HG02852 (cell line): ENCODE measurements at regions not wholly inside any gene's neighbourhood (a gene's known extent, or its start where the extent isn't known, plus 50 kb on each side); places are given as distances from the start of the nearest gene placed in this dataset.
"Not testable (repeated sequence)": the region's sequence is repeated elsewhere in the genome, so short reads cannot be mapped to it uniquely, and the experiment has no call there.

Experiments used
- ATAC-seq: cut with Tn5 transposase; IDR thresholded peaks from one replicate; pipeline ENCODE4 v1.9.1; 2021; ENCODE audit warnings: mild to moderate bottlenecking, moderate library complexity; ENCODE audit not compliant: unreplicated experiment

DNA sequence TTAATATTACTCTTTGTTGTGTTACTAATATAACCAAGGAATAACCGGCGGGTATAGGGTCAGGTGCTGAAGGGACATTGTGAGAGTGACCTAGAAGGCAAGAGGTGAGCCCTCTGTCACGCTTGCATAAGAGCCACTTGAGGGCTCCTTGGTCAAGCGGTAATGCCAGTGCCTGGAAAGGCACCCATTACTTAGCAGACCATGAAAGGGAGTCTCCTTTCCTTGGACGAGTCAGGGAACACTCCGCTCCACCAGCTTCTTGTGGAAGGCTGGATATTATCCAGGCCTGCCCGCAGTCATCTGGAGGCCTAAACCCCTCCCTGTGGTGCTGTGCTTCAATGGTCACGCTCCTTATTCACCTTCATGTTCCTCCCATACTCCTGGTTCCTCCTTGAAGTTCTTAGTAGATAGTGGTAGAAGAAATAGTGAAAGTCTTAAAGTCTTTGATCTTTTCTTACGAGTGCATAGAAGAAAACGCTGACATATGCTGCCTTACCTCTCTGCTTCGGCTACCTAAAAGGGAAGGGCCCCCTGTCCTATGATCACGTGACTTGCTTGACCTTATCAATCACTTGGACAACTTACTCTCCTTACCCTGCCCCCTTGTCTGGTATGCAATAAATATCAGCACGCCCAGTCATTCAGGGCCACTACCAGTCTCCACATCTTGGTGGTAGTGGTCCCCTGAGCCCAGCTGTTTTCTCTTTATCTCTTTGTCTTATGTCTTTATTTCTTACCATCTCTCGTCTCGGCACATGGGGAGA is 59.6 kb upstream of the DMRTB1 start:
- ATAC-seq, result not testable (repeated sequence)

DNA sequence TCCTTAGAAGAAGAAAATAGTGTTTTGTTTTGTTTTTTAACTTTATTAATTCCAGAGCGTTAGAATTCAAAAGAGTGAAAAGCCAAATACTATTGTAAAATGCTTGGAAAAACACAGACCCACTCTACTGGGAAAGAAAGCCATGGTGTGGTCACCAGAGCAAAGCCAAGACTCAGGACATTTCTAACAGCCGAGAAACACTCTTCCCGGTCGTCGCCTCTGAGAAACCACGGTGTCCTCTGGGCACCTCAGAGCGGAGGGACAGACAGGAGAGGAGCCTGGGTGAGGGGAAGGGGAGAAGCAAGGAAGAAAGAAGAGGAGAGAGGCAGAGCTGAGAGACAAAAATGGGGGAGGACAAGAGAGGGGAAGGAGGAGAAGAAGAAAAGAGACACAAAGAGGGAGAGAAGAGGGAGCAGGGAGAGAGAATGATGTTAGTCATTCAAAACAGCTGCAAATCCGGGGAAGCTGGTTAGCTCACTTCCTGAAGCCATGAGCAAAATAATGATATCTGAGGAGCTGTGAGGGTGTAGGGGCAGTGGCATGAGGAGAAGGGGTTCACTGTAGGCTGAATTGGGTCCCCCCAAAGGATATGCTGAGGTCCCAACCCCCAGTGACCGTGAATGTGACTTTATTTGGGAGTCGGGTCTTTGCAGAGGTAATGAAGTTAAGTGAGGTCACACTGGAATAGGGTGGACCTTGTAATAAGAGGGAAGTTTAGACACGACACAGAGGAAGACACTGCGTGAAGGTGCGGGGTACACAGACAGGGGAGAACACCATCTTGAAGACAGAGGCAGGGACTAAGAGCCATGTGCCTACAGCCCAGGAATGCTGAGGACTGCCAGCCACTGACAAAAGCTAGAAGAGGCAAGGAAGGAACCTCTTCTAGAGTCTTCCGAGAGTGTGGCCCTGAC is 58.2 kb upstream of the DMRTB1 start:
- no peak for ATAC-seq

DNA sequence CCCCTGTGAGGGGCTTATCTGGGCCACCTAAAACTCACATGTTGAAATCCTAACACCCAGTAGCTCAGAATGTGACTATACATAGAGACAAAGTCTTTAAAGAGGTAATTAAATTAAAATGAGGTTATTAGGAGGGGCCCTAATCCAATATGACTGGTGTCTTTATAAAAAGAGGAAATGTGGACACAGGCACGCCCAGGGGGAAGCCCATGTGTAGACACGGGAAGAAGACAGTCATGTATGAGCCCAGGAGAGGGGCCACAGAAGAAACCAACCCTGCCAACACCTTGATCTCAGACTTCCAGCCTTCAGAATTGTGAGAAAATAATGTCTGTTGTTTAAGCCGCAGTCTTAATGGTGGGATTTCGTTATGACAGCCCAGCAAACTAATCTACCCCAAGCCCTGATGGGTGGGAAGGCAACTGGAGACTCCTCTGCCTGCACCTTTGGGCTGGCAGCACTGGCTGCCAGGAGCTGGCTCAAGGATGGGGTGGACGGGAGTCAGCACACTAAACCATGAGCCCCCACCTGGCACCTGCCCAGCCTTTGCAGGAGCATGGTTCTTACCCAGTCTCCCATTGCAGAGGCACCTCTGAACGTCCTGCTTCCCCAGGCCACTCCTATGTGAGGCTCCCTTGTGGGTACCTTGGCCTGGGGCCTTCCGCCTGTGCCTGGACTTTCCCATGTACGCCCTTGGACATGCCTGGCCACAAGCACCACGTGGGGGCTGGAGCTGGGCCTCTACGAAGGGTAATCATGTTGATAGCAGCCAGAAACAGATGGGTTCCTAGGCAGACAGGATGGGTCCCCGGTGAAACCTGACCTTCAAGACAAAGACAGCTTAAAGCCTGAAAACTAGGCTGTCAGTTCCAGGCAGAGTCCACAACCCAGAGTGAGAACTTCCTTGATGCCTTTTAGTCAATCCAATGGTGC is 57.1 kb upstream of the DMRTB1 start:
- no peak for ATAC-seq

DNA sequence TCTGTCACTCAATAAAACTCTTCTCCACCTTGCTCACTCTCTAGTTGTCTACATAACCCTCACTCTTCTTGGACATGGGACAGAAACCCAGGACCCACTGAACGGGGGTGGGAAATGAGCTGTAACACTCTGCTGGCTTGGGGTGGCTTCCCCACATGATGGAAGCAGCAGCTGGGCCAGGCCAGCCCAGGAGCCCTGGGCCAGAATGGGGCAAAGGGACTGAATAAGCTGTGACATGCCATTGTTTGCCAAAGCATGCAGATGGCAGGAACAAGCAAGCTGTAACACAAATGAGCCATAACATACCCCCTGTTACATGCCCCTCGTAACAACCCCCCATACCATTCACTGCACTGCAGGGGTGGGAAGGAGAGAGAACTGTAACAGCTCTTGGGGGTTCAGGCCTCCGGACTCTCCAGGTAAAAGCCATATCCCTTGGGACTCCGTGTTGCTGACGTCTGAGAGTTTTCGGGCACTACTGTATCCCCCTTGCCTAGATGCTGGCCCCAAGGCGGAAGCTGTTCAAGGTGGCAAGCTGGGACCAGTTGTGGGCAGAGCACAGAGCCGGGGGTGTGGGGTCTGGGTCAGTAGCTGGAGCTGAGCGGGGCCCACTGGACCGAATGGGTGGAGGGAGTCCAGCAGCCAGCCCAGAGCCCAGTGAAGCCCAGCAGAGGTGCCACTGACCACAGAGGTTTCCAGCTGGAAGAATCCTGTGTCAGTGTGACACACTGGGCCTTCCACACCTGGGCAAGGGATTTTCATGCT is 56.1 kb upstream of the DMRTB1 start:
- no peak for ATAC-seq

DNA sequence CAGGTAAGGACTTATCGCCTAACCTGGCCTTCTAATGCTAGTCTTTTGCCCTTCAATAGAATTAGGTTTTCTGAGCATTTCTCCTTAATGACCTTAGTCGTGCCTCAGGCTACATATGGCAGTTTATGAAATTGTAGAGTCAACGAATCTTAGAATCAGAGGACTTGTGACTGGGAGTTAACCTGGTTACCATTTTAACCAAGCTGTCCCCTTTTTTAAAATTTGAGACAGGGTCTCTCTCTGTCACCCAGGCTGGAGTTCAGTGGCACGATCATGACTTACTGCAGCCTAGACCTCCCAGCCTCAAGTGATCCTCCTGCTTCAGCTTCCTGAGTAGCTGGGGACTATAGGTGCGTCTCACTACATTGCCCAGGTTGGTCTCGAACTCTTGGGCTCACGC is 53.5 kb upstream of the DMRTB1 start:
- ATAC-seq, result no peak

DNA sequence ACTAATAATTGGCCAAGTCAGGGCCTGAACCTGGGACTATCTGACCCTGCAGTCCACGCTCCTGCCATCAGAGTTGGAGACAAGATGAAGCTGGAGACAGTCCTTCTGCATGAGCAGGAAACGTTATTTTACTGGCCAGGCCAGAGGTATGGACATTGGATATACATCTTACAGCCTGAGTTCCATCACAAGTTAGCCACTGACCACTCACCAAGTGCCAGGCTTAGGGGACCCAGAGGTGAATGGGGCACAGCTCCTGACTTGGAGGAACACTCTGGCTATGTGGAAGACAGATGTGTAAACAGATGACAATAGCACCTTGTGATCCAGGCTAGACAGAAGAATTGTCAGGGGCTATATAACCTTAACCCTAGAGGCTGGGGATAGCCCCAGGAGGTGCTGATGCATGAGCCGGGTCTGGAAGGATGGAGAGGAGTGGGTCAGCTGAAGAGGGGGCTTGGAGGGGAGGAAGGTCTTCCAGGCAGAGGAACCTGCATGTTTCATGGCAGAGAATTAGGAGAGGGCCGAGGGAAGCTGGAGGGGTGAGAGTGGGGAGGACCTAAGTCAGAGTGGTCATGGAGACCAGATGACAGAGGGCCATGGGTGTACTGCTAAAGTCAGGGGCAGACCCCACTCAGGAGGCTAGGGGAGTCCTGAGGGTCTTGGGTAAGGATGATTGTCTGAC is 52.5 kb upstream of the DMRTB1 start:
- ATAC-seq, result no peak

DNA sequence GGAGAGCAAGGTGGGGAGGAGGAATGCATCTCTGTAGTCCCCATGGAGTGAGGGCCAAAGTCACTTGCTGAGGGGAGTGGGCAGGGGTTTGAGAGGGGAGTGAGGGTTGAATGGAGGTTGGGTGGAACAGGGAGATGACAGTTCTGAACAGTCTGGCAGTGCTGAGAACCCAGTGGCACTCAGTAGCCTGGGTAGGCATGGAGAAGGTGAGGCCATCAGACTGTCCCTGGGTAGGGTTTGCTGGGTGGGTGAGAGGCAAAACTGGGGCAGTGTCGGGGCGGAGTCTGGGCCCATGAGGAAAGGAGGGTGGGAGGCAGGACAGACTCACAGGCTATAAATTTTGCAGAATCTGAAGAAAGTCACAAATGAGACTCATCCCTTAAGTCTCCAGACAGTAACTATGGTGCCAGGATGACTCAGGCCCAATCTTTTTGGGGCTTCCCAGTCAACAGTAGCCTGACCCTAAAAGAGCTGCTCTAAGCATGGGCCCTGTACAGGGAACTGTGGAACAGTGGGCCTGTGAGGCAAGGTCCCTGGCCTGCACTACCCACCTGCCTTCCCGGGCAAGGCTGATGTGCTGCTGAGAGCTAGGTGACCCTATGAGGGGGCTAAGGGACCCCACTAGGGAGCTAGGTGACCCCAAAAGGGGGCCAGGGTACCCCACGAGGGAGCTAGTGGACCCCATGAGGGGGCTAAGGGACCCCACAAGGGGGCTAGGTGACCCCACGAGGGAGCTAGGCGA is 51.0 kb upstream of the DMRTB1 start:
- no peak for ATAC-seq

DNA sequence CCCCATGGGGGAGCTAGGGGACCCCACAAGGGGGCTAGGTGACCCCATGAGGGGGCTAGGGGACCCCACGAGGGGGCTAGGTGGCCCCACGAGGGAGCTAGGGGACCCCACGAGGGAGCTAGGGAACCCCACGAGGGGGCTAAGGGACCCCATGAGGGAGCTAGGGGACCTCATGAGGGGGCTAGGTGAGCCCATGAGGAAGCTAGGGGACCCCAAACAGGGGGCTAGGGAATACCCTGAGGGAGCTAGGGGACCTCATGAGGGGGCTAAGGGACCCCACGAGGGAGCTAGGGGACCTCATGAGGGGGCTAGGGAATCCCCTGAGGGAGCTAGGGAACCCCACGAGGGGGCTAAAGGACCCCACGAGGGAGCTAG is 50.5 kb upstream of the DMRTB1 start:
- ATAC-seq, result no peak

DNA sequence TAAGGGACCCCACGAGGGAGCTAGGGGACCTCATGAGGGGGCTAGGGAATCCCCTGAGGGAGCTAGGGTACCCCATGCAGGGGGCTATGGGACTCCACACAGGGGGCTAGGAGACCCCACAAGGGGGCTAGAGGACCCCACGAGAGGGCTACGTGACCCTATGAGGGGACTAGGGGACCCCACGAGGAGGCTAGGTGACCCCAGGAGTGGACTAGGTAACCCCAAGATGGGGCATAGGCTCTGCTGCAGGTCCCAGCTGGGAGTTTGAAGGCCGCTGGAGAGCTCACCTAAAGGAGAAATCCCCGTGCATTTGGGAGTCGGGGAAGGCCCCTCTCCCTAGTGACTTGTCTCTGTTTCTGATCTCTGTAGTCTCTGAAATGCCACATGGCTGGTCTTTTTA is 50.0 kb upstream of the DMRTB1 start:
- no peak for ATAC-seq
